GM12873 (cell line): ENCODE measurements at regions not wholly inside any gene's neighbourhood (a gene's known extent, or its start where the extent isn't known, plus 50 kb on each side); places are given as distances from the start of the nearest gene placed in this dataset.

Source experiments
- CTCF ChIP-seq: IDR thresholded peaks from 2 replicates; pipeline ENCODE4 v1.5.1; 2012; ENCODE audit warnings: low read depth, mild to moderate bottlenecking, moderate library complexity, low read length, control low read depth; ENCODE audit not compliant: insufficient read depth; ENCODE audit errors: missing control alignments

- TF ChIP-seq CTCF: no peak
Measured at GRCh38 chr16:17776888-17777287, 306.1 kb upstream of the XYLT1 start.

- no peak for TF ChIP-seq CTCF
Measured at GRCh38 chr16:17776465-17776864, 305.7 kb upstream of the XYLT1 start.

GRCh38 chr16:17775061-17775460, 304.3 kb upstream of the XYLT1 start:
- TF ChIP-seq CTCF: no peak

GRCh38 chr16:17773698-17774101, 302.9 kb upstream of the XYLT1 start:
- no peak for TF ChIP-seq CTCF

- TF ChIP-seq CTCF: no peak
Measured at GRCh38 chr16:17770104-17770503, 299.3 kb upstream of the XYLT1 start.

GRCh38 chr16:17769065-17769464, 298.3 kb upstream of the XYLT1 start:
- no peak for TF ChIP-seq CTCF

- no peak for TF ChIP-seq CTCF
Measured at GRCh38 chr16:17768257-17768656, 297.5 kb upstream of the XYLT1 start.

GRCh38 chr16:17766012-17766411, 295.3 kb upstream of the XYLT1 start:
- TF ChIP-seq CTCF: no peak
